Activated CD8-positive, alpha-beta memory T cell treated with anti-CD3 and anti-CD28 coated beads, Interleukin-2, amount 50 U/mL, for 24 hours (primary cell): ENCODE measurements at regions not wholly inside any gene's neighbourhood (a gene's known extent, or its start where the extent isn't known, plus 50 kb on each side); places are given as distances from the start of the nearest gene placed in this dataset.

Experiments used
- DNase-seq: peaks from one replicate; pipeline ENCODE4 v3.0.0-alpha.2; 2020; ENCODE audit errors: extremely low read depth

DNA sequence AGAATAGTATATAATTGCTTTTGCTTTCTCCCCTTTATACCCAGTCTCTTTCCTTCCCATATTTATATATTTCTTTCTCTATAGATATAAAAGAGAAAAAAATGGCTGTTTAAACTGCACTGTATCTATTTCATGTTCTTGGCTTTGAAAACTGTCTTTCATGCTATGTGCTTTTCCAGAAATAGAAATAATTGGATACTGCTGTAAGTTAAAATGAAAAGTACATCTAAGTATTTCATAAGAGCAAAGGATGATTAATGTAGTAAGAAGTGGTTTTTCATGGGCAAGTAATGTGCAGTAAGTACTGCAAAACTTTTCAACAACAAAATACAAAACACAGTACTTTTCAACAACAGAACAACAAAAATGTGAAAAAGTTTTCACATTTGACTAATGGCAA lies 237.9 kb downstream of the SNCA start:
- no peak for DNase-seq

- DNase-seq: no peak
Measured at GRCh38 chr4:89598602-89599001, 238.4 kb downstream of the SNCA start.

DNA sequence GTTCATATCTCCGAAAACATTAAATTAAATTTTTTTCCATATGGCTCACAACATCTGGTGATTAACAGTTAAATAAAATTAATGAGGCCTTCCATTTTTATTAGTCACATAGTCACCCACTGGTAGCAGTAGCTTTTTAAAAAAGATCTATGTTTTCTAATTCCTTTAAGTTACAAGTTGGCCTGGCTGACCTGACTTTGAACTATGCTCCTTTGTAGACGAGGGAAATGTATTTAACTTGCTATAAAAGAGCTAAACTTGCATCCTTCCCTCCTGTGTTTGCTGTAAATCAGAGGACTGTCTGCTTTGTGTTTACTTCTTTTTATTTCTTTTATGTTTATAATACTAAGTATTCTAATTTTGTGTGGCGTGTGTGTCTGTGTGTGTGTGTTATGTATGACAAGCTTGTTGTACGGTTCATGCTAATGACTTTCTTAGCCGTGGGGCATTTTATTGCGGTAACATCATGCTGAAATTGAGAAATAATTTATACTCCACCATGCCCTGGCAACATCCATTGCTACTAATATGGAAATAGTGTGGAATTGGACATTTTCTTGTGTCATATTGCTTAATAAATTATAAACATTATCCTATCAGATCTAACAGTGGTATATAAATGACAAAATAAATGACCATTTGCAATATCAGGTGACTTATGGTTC lies 241.7 kb downstream of the SNCA start:
- no peak for DNase-seq

GRCh38 chr4:89590128-89590527 lies 246.8 kb downstream of the SNCA start:
- no peak for DNase-seq

- DNase-seq: no peak
Measured at GRCh38 chr4:89588421-89588820, 248.5 kb downstream of the SNCA start.

GRCh38 chr4:89587364-89587763 lies 249.6 kb downstream of the SNCA start:
- no peak for DNase-seq

GRCh38 chr4:89586864-89587263 lies 250.1 kb downstream of the SNCA start:
- no peak for DNase-seq

- no peak for DNase-seq
Measured at GRCh38 chr4:89586318-89586717, 250.6 kb downstream of the SNCA start.

DNA sequence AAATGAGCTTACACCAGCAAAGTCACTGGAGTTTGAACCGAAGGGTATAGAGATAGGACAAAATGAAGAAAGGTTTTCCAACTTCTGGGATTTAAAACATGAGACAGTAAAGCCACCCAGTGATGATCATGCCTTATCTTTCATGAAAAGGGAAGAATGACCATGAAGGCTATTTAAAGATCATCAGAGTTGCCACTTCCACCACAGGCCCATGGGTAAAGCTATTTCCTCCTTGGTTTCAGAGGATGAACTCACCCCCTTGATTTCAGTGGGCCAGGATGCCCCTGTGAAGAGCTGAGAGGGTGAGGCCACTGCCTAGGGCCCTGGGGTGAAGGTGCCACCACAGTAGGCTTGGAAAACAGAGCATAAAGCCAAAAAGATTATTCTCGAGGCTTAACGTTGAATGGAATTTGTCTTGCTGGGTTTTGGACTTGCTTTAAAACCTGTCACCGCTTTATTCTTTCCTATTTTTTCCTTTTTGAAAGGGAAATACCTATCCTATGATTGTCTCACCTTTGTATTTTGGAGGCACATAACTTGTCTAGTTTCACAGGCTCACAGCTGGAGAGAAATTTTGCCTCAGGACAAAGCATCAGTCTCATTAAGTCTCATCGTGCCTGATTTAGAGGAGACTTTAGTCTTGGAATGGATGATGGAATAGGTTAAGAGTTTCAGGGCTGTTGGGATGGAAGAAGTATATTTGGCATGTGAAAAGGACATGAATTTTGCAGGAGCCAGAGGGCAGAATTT lies 254.0 kb downstream of the SNCA start:
- no peak for DNase-seq

DNA sequence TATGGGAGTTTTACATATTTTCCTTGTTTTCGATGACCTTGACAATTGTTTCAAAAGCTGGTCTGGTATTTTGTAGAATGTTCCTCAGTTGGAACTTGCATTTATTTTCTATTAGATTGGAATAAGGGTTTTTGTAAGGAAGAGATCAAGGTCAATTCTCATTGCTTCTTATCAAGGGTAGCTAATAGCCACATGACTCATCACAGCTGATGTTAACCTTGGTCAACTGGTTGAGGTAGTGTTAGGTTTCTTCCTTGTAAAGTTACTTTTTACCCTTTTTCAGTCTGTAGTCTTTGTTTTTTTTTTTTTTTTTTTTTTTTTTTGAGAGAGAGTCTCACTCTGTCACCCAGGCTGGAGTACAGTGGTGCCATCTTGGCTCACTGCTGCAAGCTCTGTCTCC lies 257.2 kb downstream of the SNCA start:
- DNase-seq: no peak

GRCh38 chr4:89576246-89576645 lies 260.7 kb downstream of the SNCA start:
- DNase-seq: no peak

GRCh38 chr4:89575840-89576239 lies 261.1 kb downstream of the SNCA start:
- DNase-seq: no peak

GRCh38 chr4:89574176-89574575 lies 262.8 kb downstream of the SNCA start:
- DNase-seq: no peak

DNA sequence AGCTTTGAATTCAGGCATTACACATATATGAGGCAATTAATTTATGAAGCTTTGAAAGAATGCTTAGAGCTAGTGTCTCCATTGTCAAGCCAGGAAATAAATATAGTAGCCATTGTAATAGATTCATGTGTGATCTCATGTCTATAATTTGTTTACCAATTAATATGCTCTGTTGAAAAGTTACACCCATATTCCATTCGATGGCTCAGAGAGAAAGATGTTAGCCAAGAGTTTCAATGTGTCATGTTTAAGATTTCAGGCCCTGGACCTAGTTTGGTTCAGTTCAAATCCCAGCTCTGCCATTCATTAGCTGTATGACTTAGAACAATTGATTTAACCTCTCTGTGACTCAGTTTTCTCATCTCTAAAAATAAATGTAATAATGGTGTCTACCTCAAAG lies 263.3 kb downstream of the SNCA start:
- no peak for DNase-seq

GRCh38 chr4:89572224-89572858 lies 264.6 kb downstream of the SNCA start:
- no peak for DNase-seq

- DNase-seq: no peak
Measured at GRCh38 chr4:89570931-89571330, 263.3 kb upstream of the GPRIN3 start.

DNA sequence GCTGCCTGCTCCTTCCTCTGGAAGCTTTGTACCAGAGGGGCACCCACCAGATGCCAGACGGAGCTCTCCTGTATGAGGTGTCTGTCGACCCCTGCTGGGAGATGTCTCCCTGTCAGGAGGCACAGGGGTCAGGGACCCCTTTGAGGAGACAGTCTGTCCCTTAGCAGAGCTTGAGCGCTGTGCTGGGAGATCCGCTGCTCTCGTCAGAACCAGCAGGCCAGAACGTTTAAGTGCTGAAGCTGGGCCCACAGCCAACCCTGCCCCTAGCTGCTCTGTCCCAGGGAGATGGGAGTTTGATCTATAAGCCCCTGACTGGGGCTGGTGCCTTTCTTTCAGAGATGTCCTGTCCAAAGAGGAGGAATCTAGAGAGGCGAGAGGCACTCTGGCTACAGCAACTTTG lies 260.3 kb upstream of the GPRIN3 start:
- DNase-seq: no peak

DNA sequence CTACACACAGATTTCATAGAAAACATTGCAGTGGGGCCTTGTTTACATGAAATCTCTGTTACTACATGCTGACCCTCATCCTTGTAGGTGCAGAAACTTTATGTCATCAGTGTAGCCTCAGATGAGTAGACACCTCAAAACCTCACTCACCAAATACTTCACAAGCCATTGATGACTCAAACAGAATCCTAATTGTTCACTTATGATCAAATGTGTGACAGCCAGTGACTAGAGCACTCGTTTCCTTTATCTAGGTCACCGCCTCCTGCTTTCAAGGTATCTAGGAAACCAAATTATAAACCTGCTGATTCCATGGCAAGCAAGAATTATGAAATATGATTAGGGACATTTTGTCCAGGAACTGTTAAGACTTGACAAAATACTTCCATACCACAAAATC lies 255.8 kb upstream of the GPRIN3 start:
- no peak for DNase-seq

DNA sequence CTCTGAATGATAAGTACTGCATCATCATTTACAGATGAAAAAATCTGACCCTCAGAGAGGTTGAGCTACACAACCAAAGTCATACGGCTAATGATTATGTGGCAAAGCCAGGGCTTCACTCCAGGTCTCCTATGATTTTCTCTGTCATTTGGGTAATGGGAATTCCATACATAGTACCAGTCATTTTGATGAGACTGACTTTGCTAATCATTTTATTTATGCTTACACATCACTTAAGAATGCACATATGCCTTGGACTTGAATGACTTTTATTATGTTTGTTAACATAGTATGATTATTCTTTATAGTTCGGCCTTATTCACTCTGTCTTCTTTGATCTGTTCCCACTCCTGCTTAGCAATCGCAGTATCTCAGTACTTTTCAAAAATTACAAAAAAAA lies 255.1 kb upstream of the GPRIN3 start:
- DNase-seq: no peak

GRCh38 chr4:89561048-89561447 lies 253.4 kb upstream of the GPRIN3 start:
- no peak for DNase-seq

DNA sequence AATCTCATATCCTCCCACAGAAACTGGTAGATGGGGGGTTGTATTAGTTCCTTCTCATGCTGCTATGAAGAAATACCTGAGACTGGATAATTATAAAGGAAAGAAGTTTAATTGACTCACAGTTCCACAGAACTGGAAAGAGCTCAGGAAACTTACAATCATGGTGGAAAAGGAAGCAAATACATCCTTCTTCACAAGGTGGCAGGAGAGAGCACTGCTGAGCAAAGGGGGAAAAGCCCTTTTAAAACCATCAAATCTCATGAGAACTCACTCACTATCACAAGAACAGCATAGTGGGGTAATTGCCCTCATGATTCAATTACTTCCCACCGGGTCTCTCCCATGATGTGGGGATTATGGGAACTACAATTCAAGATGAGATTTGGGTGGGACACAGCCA lies 250.5 kb upstream of the GPRIN3 start:
- DNase-seq: no peak

DNA sequence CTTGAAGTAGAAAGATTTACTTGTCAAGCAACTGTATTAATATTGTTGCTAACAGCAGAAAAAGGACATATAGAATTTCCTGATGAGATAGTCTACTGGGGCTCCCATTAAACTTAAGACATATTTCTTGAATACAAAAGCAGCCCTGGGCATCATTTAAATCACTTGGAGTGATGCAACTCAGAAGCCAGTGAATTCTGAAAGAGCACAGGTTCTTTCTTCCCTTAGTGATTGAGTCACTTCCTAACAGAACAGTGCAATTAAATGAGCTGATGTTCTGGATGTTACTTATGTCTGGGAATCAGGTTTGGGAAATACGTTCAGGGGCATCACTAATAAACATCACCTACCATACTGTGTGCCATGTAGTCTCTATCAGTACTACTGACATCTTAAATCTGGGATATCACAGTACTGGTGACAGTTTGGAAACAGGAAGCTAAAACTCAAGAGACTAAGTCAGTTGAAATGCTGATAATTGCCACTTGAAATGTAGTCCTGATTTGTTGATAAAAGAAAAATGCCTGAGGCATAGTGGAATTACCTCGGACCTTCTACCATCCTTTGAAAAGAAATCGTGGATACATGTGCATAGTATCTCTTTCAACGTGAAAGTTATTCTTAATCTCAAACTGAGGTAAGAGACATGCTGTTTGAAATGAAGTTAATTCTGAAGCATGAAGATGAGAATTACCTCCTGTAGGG lies 249.2 kb upstream of the GPRIN3 start:
- DNase-seq: no peak

DNA sequence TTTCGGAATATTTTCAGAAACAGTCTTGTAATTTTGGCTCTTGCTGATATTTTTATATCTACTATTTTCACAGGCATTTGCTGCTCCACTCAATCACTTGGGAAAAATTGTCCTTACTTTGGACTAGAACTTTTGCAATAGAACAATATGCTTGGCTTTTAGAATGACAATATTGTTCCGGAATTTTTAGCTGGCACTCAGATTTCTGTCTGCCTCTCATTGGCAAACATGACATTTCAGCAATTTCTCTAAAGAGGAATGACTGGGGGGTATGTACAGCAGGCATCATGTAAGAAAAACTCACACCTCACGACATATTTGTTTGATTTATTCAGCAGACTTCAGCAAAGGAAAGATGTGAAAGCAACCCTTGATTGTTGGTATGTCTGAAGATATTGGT lies 243.6 kb upstream of the GPRIN3 start:
- no peak for DNase-seq
